GM21619 (cell line): ENCODE measurements at regions not wholly inside any gene's neighbourhood (a gene's known extent, or its start where the extent isn't known, plus 50 kb on each side); places are given as distances from the start of the nearest gene placed in this dataset.

ENCODE experiments used
- ATAC-seq: cut with Tn5 transposase; IDR thresholded peaks from one replicate; pipeline ENCODE4 v1.9.1; 2021; ENCODE audit not compliant: unreplicated experiment

DNA sequence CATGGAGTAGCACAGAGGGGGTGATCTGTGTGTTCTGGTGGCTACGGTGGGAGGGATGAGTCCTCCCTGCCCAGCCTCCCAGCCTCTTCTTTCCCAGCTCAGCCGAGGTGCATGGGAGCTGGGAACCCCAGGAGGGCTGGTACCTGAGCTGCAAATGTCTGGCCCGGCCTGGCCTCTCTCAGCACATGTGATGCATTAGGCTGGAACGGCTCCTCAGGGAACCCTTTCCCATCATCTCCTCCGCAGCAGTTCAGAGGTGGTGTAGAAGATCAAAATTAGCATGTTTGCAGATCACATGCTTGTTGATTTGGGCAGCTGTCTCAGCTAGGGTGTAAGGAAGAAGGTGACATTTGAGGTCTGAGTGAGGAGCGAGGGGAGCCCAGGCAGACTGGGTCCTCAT is 126.6 kb downstream of the EMX2 start:
- no peak for ATAC-seq

DNA sequence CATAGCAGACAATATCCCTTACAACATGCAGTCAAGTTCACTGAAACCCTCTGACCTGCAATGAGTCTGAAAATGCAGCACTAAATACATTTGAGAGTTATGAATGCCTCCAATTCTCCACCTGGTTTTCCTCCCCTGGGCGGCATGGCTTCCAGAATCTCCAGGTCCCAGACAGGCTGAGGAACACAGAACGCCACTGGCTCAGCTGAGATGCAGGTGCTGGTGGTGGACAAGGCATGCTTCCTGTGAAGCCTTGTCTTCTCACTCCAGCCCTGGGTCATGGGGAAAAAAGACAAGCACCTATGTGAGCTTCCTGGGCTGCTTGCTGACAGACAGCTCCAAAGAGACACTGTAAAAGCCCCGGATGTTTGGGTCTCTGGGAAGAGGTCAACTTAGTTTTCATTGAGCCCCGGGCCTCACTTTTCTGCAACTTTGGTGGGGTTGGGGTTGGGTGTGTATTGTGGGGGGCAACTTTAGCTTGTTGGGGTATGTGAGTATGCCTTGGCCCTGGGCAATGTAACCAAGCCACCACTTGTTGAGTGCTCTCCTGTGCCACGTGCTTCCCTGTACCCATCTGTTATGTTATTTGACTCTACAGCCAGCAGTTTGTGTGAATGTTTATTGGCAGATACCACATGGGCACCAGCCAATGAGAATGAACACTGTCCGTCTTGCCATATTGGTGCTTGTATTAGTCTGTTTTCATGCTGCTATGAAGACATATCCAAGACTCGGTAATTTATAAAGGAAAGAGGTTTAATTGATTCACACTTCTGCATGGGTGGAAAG is 127.8 kb downstream of the EMX2 start:
- no peak for ATAC-seq

DNA sequence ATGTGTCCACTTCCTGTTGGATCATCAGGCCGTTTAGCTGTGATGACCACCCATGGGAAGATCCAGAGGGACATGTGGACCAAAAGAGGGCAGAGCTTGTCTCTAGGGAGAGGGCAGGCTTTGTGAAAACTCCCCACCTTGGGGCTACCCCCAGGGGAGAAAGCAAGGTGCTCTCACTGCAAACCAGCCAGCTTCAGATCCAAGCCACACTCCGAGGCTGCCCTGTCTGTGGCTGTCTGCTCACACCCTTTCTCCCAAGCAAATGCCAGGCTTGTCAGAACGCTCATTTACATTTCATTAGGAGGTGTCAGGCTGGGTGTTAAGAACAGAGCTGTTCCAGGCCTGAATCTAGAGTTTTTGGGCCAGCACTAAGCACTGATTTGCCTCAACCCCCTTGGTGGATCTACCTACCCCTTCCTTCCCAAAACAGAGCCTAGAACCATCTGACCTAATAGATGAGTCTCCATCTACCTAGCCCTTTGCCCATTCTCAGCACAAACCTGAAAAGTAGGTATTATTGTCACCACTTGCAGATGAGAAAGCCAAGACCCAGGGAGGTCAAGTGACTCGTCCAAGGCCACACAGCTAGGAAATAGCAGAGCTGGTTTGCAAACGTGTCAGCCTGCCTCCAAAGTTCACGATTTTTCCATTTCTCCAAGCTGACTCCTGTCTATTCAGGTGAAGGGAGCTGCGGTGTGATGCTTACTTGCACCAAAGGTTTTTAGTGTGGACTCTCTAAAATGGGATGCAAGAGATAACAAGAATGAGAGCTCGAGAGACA is 130.9 kb downstream of the EMX2 start:
- ATAC-seq, result no peak

DNA sequence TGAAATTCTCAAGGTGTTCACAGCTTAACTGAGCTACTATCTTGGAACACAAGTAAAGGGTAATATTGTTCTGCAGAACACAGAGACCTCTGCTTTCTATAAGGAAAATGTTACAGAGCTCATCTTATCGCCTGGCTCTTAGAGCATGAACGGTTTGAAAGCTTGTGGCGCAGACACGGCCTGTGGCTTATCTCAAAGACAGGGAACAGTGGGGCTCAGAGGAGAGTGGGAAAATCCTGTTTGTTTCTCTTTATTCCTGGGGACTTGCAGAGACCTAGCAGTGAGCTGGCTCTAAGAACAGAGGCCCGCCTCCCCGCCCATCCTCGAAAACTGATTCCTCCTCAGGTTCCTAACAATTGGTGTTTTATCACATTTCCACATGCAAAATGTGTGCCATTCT is 131.7 kb downstream of the EMX2 start:
- ATAC-seq, result no peak

DNA sequence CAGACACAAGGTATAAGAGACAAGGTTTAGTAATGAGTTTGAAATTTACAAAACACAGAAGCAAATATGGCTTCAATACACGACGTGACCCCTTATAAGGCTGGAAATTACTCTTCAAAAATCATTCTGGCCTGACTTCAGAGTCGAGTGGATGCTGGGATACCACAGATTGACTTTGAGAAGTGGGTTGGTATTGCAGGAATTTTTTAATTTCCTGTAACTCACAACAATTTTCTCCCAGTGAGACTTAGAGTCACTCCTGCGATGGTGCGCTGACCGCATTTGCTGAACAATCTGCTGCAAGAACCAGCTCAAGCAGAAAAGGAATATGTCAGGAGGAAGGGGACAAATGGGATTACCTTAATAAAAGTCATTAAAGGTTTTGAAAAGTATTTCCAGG is 132.1 kb downstream of the EMX2 start:
- no peak for ATAC-seq

DNA sequence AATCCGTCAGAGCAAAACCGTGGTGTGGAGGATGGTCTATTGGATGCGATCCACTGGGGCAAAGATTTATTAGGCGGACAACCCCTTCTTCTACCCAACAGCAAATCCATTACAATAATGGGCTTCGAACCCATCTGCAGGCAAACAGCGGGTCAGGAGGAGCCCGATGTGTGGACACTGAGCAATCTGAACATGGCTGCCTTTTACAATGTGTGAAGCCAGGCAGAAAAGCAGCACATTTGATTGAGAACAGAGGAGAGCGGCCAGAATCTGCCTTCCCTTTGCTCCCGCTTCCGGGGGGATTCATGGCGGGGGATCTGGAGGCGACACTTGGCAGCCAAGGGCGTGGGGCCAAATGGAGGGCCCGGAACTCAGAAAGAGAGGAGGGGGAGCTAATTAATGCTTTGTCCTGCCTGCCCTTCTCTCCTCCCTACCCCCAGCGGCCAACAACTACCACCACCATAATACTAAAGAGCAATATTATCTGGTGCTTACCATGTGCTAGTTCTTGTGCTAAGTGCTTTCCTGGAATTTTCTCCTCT is 133.0 kb downstream of the EMX2 start:
- no peak for ATAC-seq

DNA sequence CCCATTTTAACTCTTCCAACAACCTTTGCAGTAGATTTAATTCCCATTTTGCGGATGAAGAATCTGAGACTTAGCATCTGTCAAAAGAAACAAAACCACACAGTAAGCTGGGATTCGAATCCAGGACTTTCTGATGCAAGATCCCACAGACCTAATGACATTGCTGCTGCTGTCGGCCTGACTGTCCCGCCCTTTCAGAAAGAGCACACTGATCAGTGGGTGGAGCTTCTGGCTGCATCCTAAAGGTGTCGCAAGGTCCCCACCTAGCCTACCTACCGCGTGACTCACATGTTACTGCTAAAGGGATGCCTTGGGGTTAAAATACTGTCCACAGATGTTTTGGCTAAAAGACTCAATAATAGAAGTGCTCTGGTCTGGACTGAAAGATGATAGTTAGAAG is 134.7 kb downstream of the EMX2 start:
- ATAC-seq, result no peak

DNA sequence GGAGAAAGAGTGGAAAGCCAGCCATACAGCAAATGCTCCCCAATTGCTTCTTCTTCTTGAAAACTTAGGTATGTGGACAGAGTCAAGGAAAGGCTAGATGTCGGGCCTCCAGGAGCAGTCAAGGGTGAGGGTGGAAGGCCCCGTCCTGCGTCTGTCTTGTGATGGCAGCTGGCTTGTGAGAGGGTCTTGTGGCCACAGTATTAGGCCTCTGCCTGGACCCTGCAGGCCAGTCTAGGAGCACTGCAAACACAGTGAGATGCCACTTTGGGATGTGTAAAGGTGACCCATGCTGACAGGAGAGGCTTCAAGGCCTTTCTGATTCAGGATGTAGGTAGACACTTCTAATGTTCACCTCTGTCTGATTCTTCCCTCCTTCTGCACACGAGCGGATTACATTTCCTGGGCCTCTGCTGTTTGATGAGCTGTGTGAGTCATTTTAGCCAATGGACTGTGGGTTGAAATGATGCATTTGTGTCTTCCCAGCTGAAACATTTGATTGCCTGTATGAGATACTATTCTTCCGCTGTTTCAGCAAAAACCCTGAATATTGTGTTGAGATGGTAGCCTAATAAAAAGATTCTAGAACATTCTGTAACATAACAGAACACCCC is 135.4 kb downstream of the EMX2 start:
- no peak for ATAC-seq

DNA sequence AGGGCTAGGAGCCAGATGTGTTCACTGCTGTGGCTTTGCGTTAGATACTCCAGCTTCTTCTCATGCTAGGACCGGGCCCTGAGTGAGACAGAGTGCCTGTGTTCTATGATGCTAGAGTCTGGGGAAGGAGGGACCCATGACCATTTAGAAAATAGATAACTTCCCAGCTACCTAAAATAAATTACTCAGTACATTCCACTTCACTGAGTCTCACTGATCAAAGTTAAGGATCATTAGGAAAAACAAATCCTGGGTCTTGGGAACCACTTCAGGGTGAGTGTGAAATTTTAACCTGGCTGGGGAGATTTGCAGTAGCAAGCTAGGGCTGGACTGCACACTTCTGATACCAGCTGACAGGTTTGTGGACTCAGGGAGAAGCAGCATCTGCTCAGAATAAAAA is 138.1 kb downstream of the EMX2 start:
- ATAC-seq, result no peak

DNA sequence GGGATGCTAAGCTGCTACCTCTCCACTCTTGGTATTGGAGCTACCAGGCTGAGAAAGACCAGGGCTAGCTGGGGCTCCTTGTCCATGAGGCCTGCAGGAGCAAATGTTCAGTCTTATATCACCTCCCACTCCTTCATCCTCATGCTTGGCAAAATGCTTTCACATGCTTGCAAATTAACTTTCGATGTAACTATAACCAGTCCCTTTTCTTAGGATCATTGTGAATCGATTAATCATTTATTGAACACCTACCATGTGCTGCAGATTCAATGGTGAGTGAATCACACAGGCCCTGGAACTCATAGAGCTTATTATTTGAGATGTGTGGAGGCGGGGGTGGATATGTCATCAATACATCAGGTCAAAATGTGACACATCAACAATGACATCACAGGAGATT is 138.6 kb downstream of the EMX2 start:
- ATAC-seq, result no peak

DNA sequence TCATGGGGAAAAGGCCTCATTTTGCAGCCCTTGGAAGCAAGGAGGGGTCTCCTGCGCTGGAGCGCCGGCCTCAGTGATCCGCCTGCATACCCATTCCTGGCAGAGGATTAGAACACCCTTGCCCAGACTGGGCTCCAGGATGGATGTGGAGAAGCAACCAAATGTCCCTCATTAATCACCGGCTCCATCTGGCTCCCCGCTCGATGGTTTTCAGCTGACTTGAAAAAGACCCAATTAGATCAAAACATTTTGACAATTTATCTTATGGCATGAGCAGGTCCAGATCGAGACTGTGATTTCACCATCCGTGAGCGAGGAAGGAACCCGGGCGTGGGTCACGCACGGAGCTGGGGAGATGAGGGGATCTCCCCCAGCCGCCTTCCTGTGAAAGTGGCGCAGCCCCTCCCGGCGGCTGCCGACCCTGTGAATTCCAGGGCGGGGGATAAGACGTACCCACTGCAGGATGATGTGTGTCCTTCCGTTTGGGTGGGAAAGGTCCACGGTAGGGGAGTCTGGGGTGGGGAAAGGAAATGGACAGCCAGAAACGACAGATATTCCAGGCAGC is 141.6 kb downstream of the EMX2 start:
- ATAC-seq, result no peak

DNA sequence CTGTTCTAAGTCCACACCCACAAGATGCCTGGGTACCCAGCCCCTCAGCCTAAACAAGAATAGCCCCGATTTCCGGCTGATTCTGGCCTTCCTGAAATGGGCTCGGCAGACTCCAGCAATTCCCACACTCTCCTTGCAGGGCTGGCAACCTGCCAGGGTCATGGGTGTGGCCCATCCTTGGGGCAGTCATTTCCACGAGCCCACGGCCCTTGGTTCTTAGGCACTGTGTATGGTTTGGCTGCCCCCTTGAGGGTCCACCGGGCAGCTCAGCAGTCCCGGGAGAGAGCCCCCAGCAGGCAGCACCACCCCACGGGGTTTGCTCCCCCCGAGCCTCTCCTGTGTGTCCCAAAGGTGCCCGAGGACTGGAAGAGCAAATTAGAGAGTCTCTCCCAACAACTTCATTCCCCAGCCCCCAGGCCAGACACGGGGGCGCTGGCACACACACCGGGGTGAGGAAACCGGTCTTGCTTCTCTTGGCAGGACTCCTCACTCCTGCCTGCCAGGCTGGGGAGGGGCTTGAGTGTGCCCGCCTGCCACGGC is 142.2 kb downstream of the EMX2 start:
- no peak for ATAC-seq

DNA sequence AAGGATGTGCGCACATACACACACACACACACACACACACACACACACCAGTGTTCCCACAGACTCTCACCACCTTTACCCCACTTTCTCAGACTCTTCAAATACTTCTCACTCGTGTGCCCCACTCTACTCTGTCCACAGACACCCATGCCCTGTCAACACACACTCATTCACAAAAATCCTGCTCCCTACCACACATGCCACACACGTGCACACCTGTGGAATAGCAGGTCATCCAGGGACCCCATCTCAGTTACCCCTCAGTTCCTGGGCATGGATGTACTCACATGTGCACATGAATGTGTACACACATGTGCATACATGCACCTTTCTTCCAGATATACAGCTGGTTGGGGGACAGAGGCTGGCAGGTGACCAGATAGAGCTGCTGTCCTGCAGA is 142.9 kb downstream of the EMX2 start:
- no peak for ATAC-seq

DNA sequence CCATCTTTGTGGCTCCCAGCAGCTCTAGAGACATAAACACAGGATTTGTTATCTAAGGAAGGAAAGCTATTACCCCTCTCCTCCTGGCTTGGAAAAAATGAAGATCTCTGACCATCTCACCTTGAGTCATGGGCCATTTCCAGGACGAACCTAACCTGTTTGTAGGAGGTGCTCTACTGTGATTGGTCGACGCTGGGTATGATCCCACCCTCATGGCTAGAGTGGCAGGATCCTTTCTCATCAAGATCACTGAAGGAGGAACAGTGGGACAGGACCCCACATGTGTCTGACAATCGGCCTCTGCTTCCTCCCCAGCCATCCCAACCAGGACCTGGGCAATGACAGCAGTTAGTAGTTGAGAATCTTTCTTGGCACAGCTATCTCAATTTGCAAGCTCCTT is 144.1 kb downstream of the EMX2 start:
- ATAC-seq, result no peak

DNA sequence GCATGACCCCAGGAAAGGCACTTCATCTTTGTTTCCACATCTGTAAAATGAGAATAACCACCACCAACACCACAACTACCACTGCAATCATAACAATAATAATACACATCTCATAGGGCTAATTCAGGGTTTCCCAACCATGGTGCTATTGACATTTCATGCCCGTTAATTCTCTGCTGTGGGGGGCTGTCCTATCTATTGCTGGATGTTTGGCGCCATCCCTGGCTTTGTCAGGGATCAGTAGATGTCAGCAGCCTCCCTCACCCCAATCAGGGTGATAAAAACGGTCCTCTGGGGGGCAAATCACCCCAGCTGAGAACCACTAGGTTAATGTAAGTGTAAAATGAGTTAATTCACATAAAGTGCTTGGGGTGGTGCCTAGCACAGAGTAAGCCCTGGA is 145.8 kb downstream of the EMX2 start:
- ATAC-seq, result no peak

DNA sequence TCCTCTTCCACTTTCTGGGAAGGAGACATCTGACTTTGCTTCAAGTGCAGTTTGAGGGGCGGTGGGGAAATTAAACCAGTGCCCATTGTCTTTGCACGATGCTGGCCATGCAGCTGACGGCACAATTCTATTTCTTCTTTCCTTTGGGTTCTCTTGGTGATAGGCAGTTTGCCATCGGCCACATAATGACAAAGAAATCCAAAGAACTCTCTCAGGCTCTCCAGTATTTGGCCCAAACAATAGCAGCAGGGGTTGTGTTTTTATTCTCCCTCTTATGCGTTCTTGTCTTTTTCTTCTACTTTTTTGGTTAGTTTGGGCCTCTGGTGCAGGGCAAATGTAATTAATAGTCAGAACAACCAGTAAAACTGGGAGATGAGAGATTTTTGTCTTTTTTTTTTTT is 147.0 kb downstream of the EMX2 start:
- no peak for ATAC-seq

DNA sequence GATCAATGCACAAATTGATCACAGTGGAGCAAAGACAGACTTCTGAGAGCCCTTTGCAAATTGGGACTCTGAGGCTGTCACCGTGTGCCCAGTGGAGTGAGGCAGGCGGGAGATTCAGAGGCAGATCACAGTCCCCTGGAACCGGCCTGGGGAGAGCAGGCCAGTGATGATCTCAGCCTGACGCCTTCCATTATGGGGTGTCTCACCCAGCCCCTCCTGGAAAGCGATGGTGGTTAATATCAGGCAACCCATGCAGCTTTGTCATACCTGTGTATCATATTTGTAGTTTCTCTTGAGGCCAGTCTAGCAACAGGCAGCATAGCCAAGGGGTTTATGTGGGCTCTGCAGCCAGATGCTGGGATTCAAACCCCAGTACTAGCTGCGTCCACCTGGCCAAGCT is 147.8 kb downstream of the EMX2 start:
- ATAC-seq, result no peak

DNA sequence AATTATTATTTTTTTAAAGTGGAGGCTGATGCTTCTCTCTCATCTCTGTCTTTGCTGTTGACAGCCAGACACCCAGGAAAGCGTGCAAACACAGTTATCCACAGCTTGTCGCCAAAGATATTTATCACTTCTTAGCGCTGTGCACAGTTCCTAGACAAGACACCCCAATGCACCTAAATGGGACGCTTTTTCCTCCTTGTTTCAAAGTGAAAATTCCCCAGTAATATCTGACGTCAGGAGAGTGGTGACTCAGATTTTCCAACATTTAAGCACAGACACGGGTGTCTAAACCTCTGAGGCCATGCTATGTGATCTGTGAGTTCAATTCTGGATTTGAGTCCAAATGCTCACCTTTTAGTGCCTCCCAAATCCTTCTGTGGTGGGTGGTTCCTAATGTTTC is 151.6 kb downstream of the EMX2 start:
- no peak for ATAC-seq

DNA sequence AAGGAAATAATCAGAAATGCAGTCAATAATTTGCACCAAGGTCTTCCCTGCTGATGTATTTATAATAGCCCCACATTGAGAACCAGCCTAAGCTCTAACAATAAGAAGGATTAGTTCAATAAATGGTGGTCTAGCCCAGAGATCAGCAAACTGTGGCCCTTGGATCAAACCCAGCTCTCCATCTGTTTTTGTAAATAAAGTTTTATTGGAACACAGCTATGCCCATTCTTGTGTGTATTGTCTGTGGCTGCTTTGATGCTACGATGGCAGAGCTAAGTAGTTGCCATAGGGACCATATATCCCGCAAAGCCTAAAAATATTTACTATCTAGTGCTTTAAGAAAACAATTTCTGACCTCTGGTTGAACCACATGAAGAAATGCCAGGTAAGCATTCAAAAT is 154.9 kb downstream of the EMX2 start:
- no peak for ATAC-seq

DNA sequence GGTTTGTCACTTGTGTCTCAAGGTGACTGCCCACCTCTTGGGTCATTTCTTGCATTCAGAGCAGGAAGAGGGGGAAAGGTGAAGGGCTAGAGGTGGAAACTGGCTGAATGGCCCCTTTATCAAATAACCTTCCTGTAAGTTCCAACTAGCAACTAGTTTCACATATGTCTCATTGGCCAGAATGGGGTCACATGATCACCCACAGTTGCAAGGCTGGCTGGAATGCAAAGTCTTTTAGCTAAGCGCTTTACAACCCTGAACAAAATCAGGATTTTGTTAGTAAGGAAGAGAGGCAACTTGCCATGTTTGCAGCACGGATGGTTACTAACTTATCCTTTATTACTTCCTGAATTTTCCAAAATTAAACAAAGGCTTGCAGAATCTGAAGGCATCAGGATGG is 156.3 kb downstream of the EMX2 start:
- no peak for ATAC-seq

DNA sequence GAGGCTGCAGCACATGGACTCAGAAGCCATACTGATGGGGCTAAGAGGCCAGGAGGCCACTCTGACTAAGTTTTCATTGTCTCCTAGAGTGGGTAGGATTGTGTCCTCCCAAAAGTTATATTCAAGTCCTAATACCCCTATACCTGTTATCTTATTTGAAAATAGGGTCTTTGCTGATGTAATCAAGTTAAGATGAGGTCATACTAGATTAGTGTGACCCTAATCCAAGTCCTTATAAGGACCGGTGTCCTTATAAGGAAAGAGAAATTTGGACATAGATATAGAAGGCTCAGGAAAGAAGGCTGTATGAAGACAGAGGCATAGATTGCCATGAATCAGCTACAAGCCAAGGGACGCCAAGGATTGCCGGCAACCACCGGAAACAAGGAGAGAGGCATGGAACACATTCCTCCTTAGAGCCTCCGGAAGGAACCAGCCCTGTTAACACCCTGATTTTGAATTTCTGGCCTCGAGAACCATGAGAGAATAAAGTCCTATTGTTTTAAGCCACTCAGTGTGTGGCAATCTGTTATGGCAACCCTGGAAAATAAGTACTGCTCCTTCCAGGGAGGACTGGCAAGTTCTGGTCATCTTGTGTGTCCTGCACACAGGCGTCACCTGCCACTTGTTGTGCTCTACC is 157.0 kb downstream of the EMX2 start:
- ATAC-seq, result no peak
